LNCaP clone FGC (cell line): ENCODE measurements at regions not wholly inside any gene's neighbourhood (a gene's known extent, or its start where the extent isn't known, plus 50 kb on each side); places are given as distances from the start of the nearest gene placed in this dataset.

ENCODE experiments used
- DNase-seq: peaks from one replicate; pipeline ENCODE4 v3.0.0-alpha.2; 2011; ENCODE audit warnings: low read depth
- H3K4me3 ChIP-seq: 2 replicates; pipeline ENCODE4 v1.5.1; 2011; ENCODE audit warnings: mild to moderate bottlenecking, low read depth, low read length, control low read depth
- TF ChIP-seq, protein P1 (sequence below): IDR thresholded peaks from 2 replicates; pipeline ENCODE4 v1.5.1; 2012; ENCODE audit warnings: mild to moderate bottlenecking; ENCODE audit not compliant: control insufficient read depth, insufficient read depth; ENCODE audit errors: extremely low read depth

DNA sequence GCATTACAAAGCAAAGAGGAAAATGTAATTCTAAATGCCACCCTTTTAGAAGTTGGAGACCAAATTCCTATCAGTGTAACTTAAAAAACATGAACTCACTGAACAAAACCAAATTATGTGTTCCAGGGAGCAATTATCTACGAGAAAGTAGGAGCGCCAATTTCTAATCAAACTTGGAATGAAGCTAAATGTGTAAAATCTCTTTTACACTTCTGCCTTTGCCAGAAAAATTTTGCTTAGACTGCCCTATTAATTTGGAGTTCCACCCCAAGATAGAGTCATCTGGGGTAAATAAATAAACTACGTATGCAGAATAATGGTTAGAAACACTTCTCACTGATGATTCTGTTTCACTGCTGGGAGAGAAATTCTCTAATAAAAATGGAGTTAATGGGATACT lies 825.6 kb downstream of the MTRR start:
- DNase-seq: no peak
- TF ChIP-seq, protein P1, sequence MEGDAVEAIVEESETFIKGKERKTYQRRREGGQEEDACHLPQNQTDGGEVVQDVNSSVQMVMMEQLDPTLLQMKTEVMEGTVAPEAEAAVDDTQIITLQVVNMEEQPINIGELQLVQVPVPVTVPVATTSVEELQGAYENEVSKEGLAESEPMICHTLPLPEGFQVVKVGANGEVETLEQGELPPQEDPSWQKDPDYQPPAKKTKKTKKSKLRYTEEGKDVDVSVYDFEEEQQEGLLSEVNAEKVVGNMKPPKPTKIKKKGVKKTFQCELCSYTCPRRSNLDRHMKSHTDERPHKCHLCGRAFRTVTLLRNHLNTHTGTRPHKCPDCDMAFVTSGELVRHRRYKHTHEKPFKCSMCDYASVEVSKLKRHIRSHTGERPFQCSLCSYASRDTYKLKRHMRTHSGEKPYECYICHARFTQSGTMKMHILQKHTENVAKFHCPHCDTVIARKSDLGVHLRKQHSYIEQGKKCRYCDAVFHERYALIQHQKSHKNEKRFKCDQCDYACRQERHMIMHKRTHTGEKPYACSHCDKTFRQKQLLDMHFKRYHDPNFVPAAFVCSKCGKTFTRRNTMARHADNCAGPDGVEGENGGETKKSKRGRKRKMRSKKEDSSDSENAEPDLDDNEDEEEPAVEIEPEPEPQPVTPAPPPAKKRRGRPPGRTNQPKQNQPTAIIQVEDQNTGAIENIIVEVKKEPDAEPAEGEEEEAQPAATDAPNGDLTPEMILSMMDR: no peak
- H3K4me3 ChIP-seq: no peak overlapping the region

DNA sequence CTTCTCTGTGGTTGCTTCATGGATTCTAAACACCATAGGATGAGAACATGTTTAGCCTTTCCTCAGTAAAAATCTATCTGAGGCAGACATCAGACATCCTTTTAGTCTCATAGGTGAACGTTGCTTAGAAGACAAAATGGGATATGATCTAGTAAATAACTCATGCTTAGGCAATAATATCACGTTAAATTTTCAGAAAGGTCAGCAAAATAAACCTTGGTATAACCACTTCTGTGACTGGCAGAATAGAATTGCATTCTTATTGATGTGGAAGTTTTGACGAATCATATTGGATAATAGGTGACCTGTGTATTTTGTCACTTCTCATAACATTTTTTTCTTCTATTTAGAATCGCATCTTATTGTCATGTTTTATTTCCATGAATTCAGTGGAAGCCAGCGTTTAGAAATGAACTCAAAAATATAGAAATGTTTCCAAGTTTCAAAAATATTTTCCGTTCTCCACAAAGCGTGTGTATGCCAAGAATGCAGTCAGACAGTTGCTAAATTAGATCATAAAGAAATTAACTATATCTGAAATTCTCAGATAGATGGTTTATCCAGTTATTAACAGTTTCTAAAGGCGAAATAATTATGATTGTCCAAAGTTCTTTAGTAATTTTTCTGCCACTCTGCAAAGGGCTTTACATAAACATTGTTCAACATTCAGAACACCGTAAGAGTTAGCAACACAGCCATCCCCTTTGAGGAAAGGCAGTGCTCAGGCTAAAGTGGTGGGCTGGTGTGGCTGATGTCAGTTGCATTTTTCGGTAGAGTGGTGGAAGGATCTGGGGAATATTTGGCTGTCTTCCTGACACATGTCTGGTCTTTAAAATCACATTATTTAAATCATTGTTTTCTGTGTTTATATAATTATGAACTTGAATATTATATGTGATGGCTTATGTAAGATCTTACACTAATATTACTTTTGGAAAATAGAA lies 827.2 kb downstream of the MTRR start:
- no peak overlapping the region for H3K4me3 ChIP-seq
- TF ChIP-seq, protein P1: no peak
- no peak for DNase-seq

DNA sequence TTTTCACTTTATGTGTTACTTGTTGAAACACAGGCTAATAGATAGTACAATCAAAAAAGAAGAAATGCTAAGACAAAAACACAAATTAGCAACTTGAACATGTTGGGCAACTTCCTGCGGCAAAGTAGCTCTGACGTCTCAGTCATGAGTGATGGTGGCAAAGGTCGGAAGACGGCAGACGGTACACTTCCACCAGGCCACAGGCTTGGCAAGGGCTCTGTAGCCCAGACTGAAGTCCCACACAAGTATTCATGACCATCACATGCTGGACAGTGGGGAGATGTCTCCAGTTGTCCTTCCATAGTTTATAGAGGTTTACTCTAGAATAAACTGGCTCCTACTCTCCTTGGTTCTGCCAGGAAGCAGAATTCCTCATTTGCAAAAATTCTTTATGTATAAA lies 831.3 kb downstream of the MTRR start:
- TF ChIP-seq, protein P1: no peak
- DNase-seq: no peak
- H3K4me3 ChIP-seq: no peak overlapping the region

DNA sequence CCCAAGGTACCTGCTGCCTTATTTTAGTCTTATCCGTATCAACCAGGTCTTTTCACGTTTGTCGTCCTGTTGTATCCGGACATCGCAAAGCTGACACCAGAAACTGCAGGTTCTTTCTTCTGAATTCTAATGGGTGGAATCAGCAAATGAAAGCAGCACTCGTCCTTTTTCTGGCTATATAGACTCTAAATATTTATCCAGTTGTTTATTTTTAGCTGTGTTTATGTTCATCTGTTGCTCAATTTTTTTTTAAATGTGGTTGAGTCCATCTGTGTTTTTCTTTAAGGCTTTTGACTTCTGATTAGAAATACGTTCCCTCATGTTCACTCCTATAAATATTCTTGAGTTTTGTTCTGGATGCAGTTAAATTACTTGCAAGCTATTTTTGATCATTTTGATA lies 831.7 kb downstream of the MTRR start:
- DNase-seq: no peak
- TF ChIP-seq, protein P1: no peak
- no peak overlapping the region for H3K4me3 ChIP-seq

DNA sequence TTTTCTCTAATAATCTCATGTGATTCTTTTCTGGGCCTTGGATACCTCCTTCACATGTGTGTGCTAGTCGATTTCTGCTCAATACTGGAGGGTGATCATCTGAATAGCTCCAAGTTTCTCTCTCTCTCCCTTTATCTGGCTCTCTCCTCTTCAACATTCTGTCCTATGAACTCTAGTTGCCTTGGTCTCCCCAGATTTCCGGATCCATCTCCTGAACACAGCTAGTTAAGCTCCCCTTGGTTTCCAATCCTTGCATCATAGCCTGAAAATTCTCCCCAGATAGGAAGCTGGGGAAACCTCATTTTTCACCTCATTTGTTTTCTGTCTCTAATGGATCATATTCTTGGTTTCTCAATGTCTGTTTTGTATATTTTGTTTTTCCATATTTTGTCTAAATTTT lies 832.3 kb downstream of the MTRR start:
- DNase-seq: no peak
- H3K4me3 ChIP-seq: no peak overlapping the region
- TF ChIP-seq, protein P1: no peak

DNA sequence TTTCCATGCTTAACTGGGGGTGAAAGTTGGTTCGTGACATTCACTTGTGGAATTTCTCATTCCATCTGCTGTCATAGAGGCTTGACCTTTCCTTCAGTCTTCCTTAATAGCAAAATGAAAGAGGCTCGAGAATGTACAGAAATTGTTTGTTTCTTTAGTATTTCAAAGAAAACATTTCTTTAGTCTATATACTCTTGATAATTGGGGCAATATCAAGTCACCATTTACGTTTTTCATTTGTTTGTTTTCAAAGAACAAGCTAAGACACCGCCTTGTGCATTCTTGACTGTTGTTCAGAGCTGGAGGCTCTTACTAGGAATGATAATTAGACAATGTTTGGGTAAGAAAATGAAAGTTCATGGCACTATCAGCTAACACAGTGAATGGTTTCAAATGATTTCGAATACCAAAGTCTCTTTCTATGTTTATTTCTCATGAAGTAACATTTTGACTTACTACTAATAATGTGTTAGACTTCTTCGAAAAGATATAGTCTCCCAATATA lies 835.4 kb downstream of the SEMA5A start:
- no peak overlapping the region for H3K4me3 ChIP-seq
- no peak for DNase-seq
- TF ChIP-seq, protein P1: no peak

DNA sequence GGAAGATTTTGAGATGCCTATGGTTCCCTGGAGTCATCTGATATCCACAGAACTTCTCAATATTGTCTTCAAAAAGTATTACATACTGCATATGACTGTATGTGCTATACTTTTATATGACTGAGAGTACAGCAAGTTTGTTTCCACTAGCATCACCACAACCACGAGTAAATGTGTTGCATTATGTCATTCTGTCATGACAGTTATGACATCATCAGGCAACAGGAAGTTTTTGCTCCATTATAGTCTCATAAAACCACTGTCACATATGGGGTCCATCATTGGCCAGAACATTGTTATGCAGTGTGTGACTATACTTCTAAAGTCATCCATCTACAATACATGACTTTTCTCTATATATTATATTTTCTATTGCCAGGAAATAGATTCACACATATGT lies 831.7 kb downstream of the SEMA5A start:
- DNase-seq: no peak
- no peak overlapping the region for H3K4me3 ChIP-seq
- TF ChIP-seq, protein P1: no peak
